ENCODE measurements at regions not wholly inside any gene's neighbourhood (a gene's known extent, or its start where the extent isn't known, plus 50 kb on each side); places are given as distances from the start of the nearest gene placed in this dataset.

GRCh38 chr12:63301311-63301710, 150.3 kb upstream of the AVPR1A start:
- no peak for DNase-seq (ENCODE audit: missing footprints)
- ATAC-seq, result no peak
- intact Hi-C loops (cut with DNase I), result loop anchor here (10.0 kb wide), 1 partner anchor 157 kb away; no protein-coding TSS in a partner anchor

GRCh38 chr12:63298386-63298930, 147.5 kb upstream of the AVPR1A start:
- DNase-seq (ENCODE audit: missing footprints), result no peak
- intact Hi-C loops (cut with DNase I), result no loop called here
- no peak for ATAC-seq

GRCh38 chr12:63294327-63294632, 143.3 kb upstream of the AVPR1A start:
- no peak for ATAC-seq
- no peak for DNase-seq (ENCODE audit: missing footprints)
- intact Hi-C loops (cut with DNase I), result no loop called here

- DNase-seq (ENCODE audit: missing footprints) (no peak), ATAC-seq (no peak)
- intact Hi-C loops (cut with DNase I), result no loop called here
Measured at GRCh38 chr12:63292471-63293221, 141.6 kb upstream of the AVPR1A start.

- ATAC-seq (no peak), DNase-seq (ENCODE audit: missing footprints) (no peak)
- intact Hi-C loops (cut with DNase I), result no loop called here
Measured at GRCh38 chr12:63276537-63277365, 125.8 kb upstream of the AVPR1A start.

- no peak for DNase-seq (ENCODE audit: missing footprints)
- intact Hi-C loops (cut with DNase I), result no loop called here
- no peak for ATAC-seq
Measured at GRCh38 chr12:63266988-63267387, 116.0 kb upstream of the AVPR1A start.

- ATAC-seq (no peak), DNase-seq (ENCODE audit: missing footprints) (no peak)
- intact Hi-C loops (cut with DNase I), result no loop called here
Measured at GRCh38 chr12:63264629-63265028, 113.6 kb upstream of the AVPR1A start.

- no peak for ATAC-seq
- intact Hi-C loops (cut with DNase I), result no loop called here
- DNase-seq (ENCODE audit: missing footprints), result no peak
Measured at GRCh38 chr12:63250486-63250885, 99.5 kb upstream of the AVPR1A start.

GRCh38 chr12:63238892-63239291, 87.9 kb upstream of the AVPR1A start:
- no peak for DNase-seq (ENCODE audit: missing footprints)
- ATAC-seq, result no peak
- intact Hi-C loops (cut with DNase I), result no loop called here

- intact Hi-C loops (cut with DNase I), result no loop called here
- no peak for DNase-seq (ENCODE audit: missing footprints)
- ATAC-seq, result no peak
Measured at GRCh38 chr12:63232896-63233295, 81.9 kb upstream of the AVPR1A start.

GRCh38 chr12:63228853-63229252, 77.9 kb upstream of the AVPR1A start:
- intact Hi-C loops (cut with DNase I), result no loop called here
- DNase-seq (ENCODE audit: missing footprints) (no peak), ATAC-seq (no peak)

- no peak for ATAC-seq
- intact Hi-C loops (cut with DNase I), result no loop called here
- no peak for DNase-seq (ENCODE audit: missing footprints)
Measured at GRCh38 chr12:63226792-63227463, 75.9 kb upstream of the AVPR1A start.

GRCh38 chr12:63224396-63224795, 73.4 kb upstream of the AVPR1A start:
- intact Hi-C loops (cut with DNase I), result no loop called here
- DNase-seq (ENCODE audit: missing footprints) (no peak), ATAC-seq (no peak)

GRCh38 chr12:63223128-63223527, 72.1 kb upstream of the AVPR1A start:
- ATAC-seq (no peak), DNase-seq (ENCODE audit: missing footprints) (no peak)
- intact Hi-C loops (cut with DNase I), result no loop called here

- ATAC-seq, result no peak
- DNase-seq (ENCODE audit: missing footprints), result no peak
- intact Hi-C loops (cut with DNase I), result no loop called here
Measured at GRCh38 chr12:63222582-63222981, 71.6 kb upstream of the AVPR1A start.

- no peak for ATAC-seq
- intact Hi-C loops (cut with DNase I), result no loop called here
- no peak for DNase-seq (ENCODE audit: missing footprints)
Measured at GRCh38 chr12:63220921-63221320, 69.9 kb upstream of the AVPR1A start.

- intact Hi-C loops (cut with DNase I), result no loop called here
- DNase-seq (ENCODE audit: missing footprints) (no peak), ATAC-seq (no peak)
Measured at GRCh38 chr12:63212316-63212715, 61.3 kb upstream of the AVPR1A start.

- no peak for ATAC-seq
- intact Hi-C loops (cut with DNase I), result no loop called here
- no peak for DNase-seq (ENCODE audit: missing footprints)
Measured at GRCh38 chr12:63208956-63209355, 58.0 kb upstream of the AVPR1A start.

- peak; percentile 37 for DNase-seq (ENCODE audit: missing footprints)
- ATAC-seq, result peak; percentile 54
- intact Hi-C loops (cut with DNase I), result no loop called here
Measured at GRCh38 chr12:63206909-63207308, 55.9 kb upstream of the AVPR1A start.

GRCh38 chr12:63206494-63206893, 55.5 kb upstream of the AVPR1A start:
- intact Hi-C loops (cut with DNase I), result no loop called here
- DNase-seq (ENCODE audit: missing footprints) (no peak), ATAC-seq (no peak)

Data from Right ventricle myocardium inferior (tissue), 1 donor.